ENCODE measurements at regions not wholly inside any gene's neighbourhood (a gene's known extent, or its start where the extent isn't known, plus 50 kb on each side); places are given as distances from the start of the nearest gene placed in this dataset.

GRCh38 chr4:18394656-18395055 lies 373.1 kb upstream of the LCORL start:
- TF ChIP-seq CTCF (conservative IDR thresholded peaks at IDR 0.05), result no peak
- TF ChIP-seq EZH2 (IDR thresholded peaks at IDR 0.05; ENCODE audit: low read depth), result no peak

All from PC-9 (cell line).